ENCODE measurements at regions not wholly inside any gene's neighbourhood (a gene's known extent, or its start where the extent isn't known, plus 50 kb on each side); places are given as distances from the start of the nearest gene placed in this dataset.

DNA sequence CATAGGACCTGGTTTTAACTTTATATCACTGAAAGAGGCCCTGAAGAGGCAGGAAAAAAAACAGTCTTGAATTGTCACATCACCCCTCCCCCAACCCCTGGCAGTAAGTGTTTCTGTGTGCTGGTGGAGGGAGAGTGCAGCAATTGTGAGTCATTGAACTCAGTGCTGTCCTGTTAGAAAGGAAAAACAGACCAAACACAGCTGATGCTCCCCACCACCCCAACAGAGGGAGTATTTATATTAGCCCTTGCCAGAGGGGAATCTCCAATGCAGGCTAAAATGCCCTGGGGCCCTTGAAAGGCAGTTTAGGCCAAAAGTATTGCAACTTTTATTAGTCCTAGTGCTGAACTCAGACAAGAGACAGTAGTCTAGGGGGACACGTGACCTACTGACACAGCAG lies 197.8 kb upstream of the AGTR2 start:
- TF ChIP-seq POLR2AphosphoS5 (IDR thresholded peaks at IDR 0.05; ENCODE audit: low read depth, low read length) (no peak), POLR2A (IDR thresholded peaks at IDR 0.05; ENCODE audit: low read depth, low read length) (no peak), SPI1 (IDR thresholded peaks at IDR 0.05; ENCODE audit: low read depth, low read length) (no peak), TAF1 (IDR thresholded peaks at IDR 0.05; ENCODE audit: low read depth, low read length) (no peak), PAX5 (IDR thresholded peaks at IDR 0.05; ENCODE audit: insufficient read depth, low read length, severe bottlenecking) (no peak), POU2F2 (IDR thresholded peaks at IDR 0.05; ENCODE audit: low read depth, low read length) (no peak)

Measured in GM12891 (cell line).